Keratinocyte (primary cell): ENCODE measurements at regions not wholly inside any gene's neighbourhood (a gene's known extent, or its start where the extent isn't known, plus 50 kb on each side); places are given as distances from the start of the nearest gene placed in this dataset.

Source experiments
- DNase-seq: peaks from one replicate; pipeline ENCODE4 v3.0.0-alpha.2; 2011; ENCODE audit warnings: low read depth, missing footprints, low spot score
- FAIRE-seq: peaks from 2 replicates; lab custom pipeline; 2011; peaks lifted over from hg19 to GRCh38; lab: Jason Lieb, UNC
- H2AFZ ChIP-seq: 2 replicates; pipeline ENCODE4 v1.6.0; 2012; ENCODE audit warnings: low read length, control low read depth, inconsistent platforms; ENCODE audit not compliant: control insufficient read depth
- H3K27ac ChIP-seq: 2 replicates; pipeline ENCODE4 v1.5.1; 2011; ENCODE audit warnings: low read length; ENCODE audit not compliant: control insufficient read depth, insufficient read depth
- H3K27me3 ChIP-seq: 3 replicates; pipeline ENCODE4 v1.6.0; 2011; ENCODE audit warnings: low read length; ENCODE audit not compliant: control insufficient read depth, insufficient read depth; ENCODE audit errors: extremely low read depth
- H3K36me3 ChIP-seq, 2 experiments: 2 replicates in 1 of 2; 3 replicates in 1 of 2; pipeline ENCODE4 v1.5.1; 2011; ENCODE audit warnings: low read length in 2 of 2, mild to moderate bottlenecking in 1 of 2; ENCODE audit not compliant: control insufficient read depth in 2 of 2, insufficient read depth in 2 of 2; ENCODE audit errors: extremely low read depth in 1 of 2
- H3K4me1 ChIP-seq: 3 replicates; pipeline ENCODE4 v1.5.1; 2011; ENCODE audit warnings: low read length; ENCODE audit not compliant: control insufficient read depth, insufficient read depth; ENCODE audit errors: extremely low read depth
- H3K4me2 ChIP-seq: 3 replicates; pipeline ENCODE4 v1.6.0; 2011; ENCODE audit warnings: low read depth, low read length; ENCODE audit not compliant: control insufficient read depth, insufficient read depth; ENCODE audit errors: extremely low read depth
- H3K4me3 ChIP-seq, 3 experiments: fragments of 200-600 bp in 1 of 3; sonication (generic) in 1 of 3; 2 replicates in 2 of 3; 3 replicates in 1 of 3; pipeline ENCODE4 v1.5.1; 2011 to 2016; ENCODE audit warnings: low read length in 3 of 3, mild to moderate bottlenecking in 3 of 3, control low read depth in 2 of 3, inconsistent platforms in 1 of 3, low read depth in 1 of 3, mixed read lengths in 1 of 3, mixed run types in 1 of 3, moderate library complexity in 1 of 3; ENCODE audit not compliant: control insufficient read depth in 2 of 3, insufficient read depth in 2 of 3; ENCODE audit errors: extremely low read depth in 1 of 3
- H3K79me2 ChIP-seq: 2 replicates; pipeline ENCODE4 v1.6.0; 2012; ENCODE audit warnings: low read length; ENCODE audit not compliant: control insufficient read depth, insufficient read depth
- H3K9ac ChIP-seq: 3 replicates; pipeline ENCODE4 v1.6.0; 2011; ENCODE audit warnings: low read length; ENCODE audit not compliant: control insufficient read depth, insufficient read depth; ENCODE audit errors: extremely low read depth
- H3K9me1 ChIP-seq: 3 replicates; pipeline ENCODE4 v1.6.0; 2011; ENCODE audit warnings: low read length; ENCODE audit not compliant: control insufficient read depth, insufficient read depth; ENCODE audit errors: extremely low read depth
- H3K9me3 ChIP-seq: 2 replicates; pipeline ENCODE4 v1.5.1; 2012; ENCODE audit warnings: low read depth, low read length; ENCODE audit not compliant: control insufficient read depth
- H4K20me1 ChIP-seq: 3 replicates; pipeline ENCODE4 v1.6.0; 2011; ENCODE audit warnings: low read length; ENCODE audit not compliant: control insufficient read depth, insufficient read depth; ENCODE audit errors: extremely low read depth
- CTCF ChIP-seq, 3 experiments: IDR thresholded peaks in 1 of 3; conservative IDR thresholded peaks in 1 of 3; optimal IDR thresholded peaks in 1 of 3; 2 replicates in 2 of 3; 3 replicates in 1 of 3; pipeline versions ENCODE3 to v1.5.1; 2011; ENCODE audit warnings: low read length in 3 of 3, mild to moderate bottlenecking in 3 of 3, moderate library complexity in 2 of 3, control low read depth in 1 of 3, inconsistent platforms in 1 of 3; ENCODE audit not compliant: insufficient read depth in 2 of 3; ENCODE audit errors: extremely low read depth in 1 of 3
- EZH2 ChIP-seq: IDR thresholded peaks from one replicate; pipeline ENCODE4 v1.6.1; 2012; ENCODE audit warnings: inconsistent platforms, mild to moderate bottlenecking, low read length, moderate library complexity
- dilution Hi-C: fragments of 300-500 bp; cut with MboI; formaldehyde crosslinking; loops from one replicate; pipeline ENCODE4 v1.7.0; 2020; ENCODE audit warnings: low sequenced_read_pairs; ENCODE audit not compliant: extremely low pct_ligation_motif_present

GRCh38 chr3:139197251-139197650, 146.6 kb upstream of the MRPS22 start:
- TF ChIP-seq CTCF (optimal IDR thresholded peaks at IDR 0.05 in 1 of 3, IDR thresholded peaks at IDR 0.05 in 1 of 3, conservative IDR thresholded peaks at IDR 0.05 in 1 of 3; ENCODE audit: extremely low read depth in 1 of 3, insufficient read depth in 2 of 3, low read length in 3 of 3), result no peak
- no peak for TF ChIP-seq EZH2
- Histone ChIP-seq H3K4me1 (no peaks in the 10 kb centered on the region), H3K4me3 (no peak overlapping the region), H4K20me1 (no peaks in the 10 kb centered on the region), H2AFZ (no peak overlapping the region), H3K9ac (no peak overlapping the region), H3K36me3 (no peaks in the 10 kb centered on the region), H3K79me2 (no peaks in the 10 kb centered on the region), H3K27ac (no peak overlapping the region), H3K9me1 (no peaks in the 10 kb centered on the region), H3K9me3 (no peaks in the 10 kb centered on the region), H3K4me2 (no peak overlapping the region), H3K27me3 (no peaks in the 10 kb centered on the region)
- DNase-seq (no peak), FAIRE-seq (no peak)
- dilution Hi-C loops, result no loop called here

GRCh38 chr3:139198186-139198585, 145.6 kb upstream of the MRPS22 start:
- no peaks in the 10 kb centered on the region for H3K79me2 ChIP-seq
- DNase-seq (no peak), FAIRE-seq (no peak)
- no peaks in the 10 kb centered on the region for H3K9me1 ChIP-seq
- no peak for TF ChIP-seq CTCF (optimal IDR thresholded peaks at IDR 0.05 in 1 of 3, IDR thresholded peaks at IDR 0.05 in 1 of 3, conservative IDR thresholded peaks at IDR 0.05 in 1 of 3; ENCODE audit: extremely low read depth in 1 of 3, insufficient read depth in 2 of 3, low read length in 3 of 3)
- no peak for TF ChIP-seq EZH2
- no peaks in the 10 kb centered on the region for H3K27me3 ChIP-seq
- H3K36me3 ChIP-seq, result no peaks in the 10 kb centered on the region
- no peaks in the 10 kb centered on the region for H3K9me3 ChIP-seq
- no peak overlapping the region for H3K4me2 ChIP-seq
- H4K20me1 ChIP-seq, result no peaks in the 10 kb centered on the region
- dilution Hi-C loops, result no loop called here
- H3K4me3 ChIP-seq, result no peak overlapping the region
- no peak overlapping the region for H3K9ac ChIP-seq
- no peak overlapping the region for H2AFZ ChIP-seq
- peaks cover 2% of the 10 kb centered on the region for H3K4me1 ChIP-seq
- H3K27ac ChIP-seq, result no peak overlapping the region
